Mesenchymal stem cell (in vitro differentiated cells and primary cell): ENCODE measurements at regions not wholly inside any gene's neighbourhood (a gene's known extent, or its start where the extent isn't known, plus 50 kb on each side); places are given as distances from the start of the nearest gene placed in this dataset.

ENCODE experiments used
- DNase-seq: peaks from one replicate; pipeline ENCODE4 v3.0.0-alpha.2; 2013
- H2AFZ ChIP-seq: one replicate; pipeline ENCODE4 v1.6.1; 2013; ENCODE audit warnings: low read depth, mild to moderate bottlenecking, control low read depth, inconsistent platforms, low read length, moderate library complexity
- H2AK5ac ChIP-seq: 2 replicates; pipeline ENCODE4 v1.6.1; 2013; ENCODE audit warnings: low read length, moderate library complexity, mild to moderate bottlenecking, inconsistent platforms; ENCODE audit not compliant: severe bottlenecking
- H2BK120ac ChIP-seq: one replicate; pipeline ENCODE4 v1.6.1; 2013; ENCODE audit warnings: low read depth, mild to moderate bottlenecking, inconsistent platforms, low read length, moderate library complexity
- H2BK12ac ChIP-seq, 2 experiments: one replicate each; pipeline ENCODE4 v1.6.1; 2013; ENCODE audit warnings: inconsistent platforms in 2 of 2, low read length in 2 of 2, mild to moderate bottlenecking in 2 of 2, moderate library complexity in 2 of 2, control low read depth in 1 of 2
- H2BK15ac ChIP-seq: one replicate; pipeline ENCODE4 v1.6.1; 2013; ENCODE audit warnings: mild to moderate bottlenecking, low read depth, inconsistent platforms; ENCODE audit not compliant: poor library complexity, severe bottlenecking
- H2BK5ac ChIP-seq: 2 replicates; pipeline ENCODE4 v1.6.1; 2013; ENCODE audit warnings: low read depth, mild to moderate bottlenecking, low read length, control low read depth, inconsistent platforms; ENCODE audit not compliant: poor library complexity, severe bottlenecking
- H3K14ac ChIP-seq, 2 experiments: one replicate each; pipeline ENCODE4 v1.6.1; 2013; ENCODE audit warnings: inconsistent platforms in 2 of 2, low read length in 2 of 2, control low read depth in 1 of 2, mild to moderate bottlenecking in 1 of 2, moderate library complexity in 1 of 2
- H3K18ac ChIP-seq, 2 experiments: one replicate each; pipeline ENCODE4 v1.6.1; 2013; ENCODE audit warnings: inconsistent platforms in 2 of 2, low read length in 2 of 2, control low read depth in 1 of 2, low read depth in 1 of 2, mild to moderate bottlenecking in 1 of 2
- H3K23ac ChIP-seq, 2 experiments: one replicate each; pipeline ENCODE4 v1.6.1; 2013; ENCODE audit warnings: inconsistent platforms in 2 of 2, low read length in 2 of 2, mild to moderate bottlenecking in 2 of 2, moderate library complexity in 2 of 2, control low read depth in 1 of 2
- H3K27ac ChIP-seq: 2 replicates; pipeline ENCODE4 v1.5.1; 2013; ENCODE audit warnings: mild to moderate bottlenecking, moderate library complexity, low read length, control low read depth, inconsistent platforms; ENCODE audit not compliant: poor library complexity, severe bottlenecking
- H3K27me3 ChIP-seq, 2 experiments: 2 replicates each; pipeline versions ENCODE4 v1.6.1 to v1.7.0; 2013; ENCODE audit warnings: low read length in 2 of 2, mild to moderate bottlenecking in 2 of 2, moderate library complexity in 2 of 2, control low read depth in 1 of 2, inconsistent platforms in 1 of 2; ENCODE audit not compliant: control insufficient read depth in 1 of 2, insufficient read depth in 1 of 2
- H3K36me3 ChIP-seq, 2 experiments: 2 replicates each; pipeline versions ENCODE4 v1.6.1 to v1.7.0; 2013; ENCODE audit warnings: low read length in 2 of 2, control low read depth in 1 of 2, inconsistent platforms in 1 of 2, low read depth in 1 of 2, mild to moderate bottlenecking in 1 of 2; ENCODE audit not compliant: insufficient read depth in 2 of 2, control insufficient read depth in 1 of 2
- H3K4ac ChIP-seq, 2 experiments: one replicate each; pipeline ENCODE4 v1.6.1; 2013; ENCODE audit warnings: inconsistent platforms in 2 of 2, low read length in 2 of 2, mild to moderate bottlenecking in 2 of 2, moderate library complexity in 2 of 2, control low read depth in 1 of 2, low read depth in 1 of 2
- H3K4me1 ChIP-seq: 2 replicates; pipeline ENCODE4 v1.6.1; 2013; ENCODE audit warnings: low read depth, low read length, control low read depth; ENCODE audit not compliant: control insufficient read depth, insufficient read depth
- H3K4me2 ChIP-seq: 2 replicates; pipeline ENCODE4 v1.6.1; 2013; ENCODE audit warnings: low read length, mild to moderate bottlenecking, inconsistent platforms; ENCODE audit not compliant: poor library complexity, severe bottlenecking
- H3K4me3 ChIP-seq, 2 experiments: 2 replicates each; pipeline versions ENCODE4 v1.5.1 to v1.7.0; 2013; ENCODE audit warnings: low read length in 2 of 2, mild to moderate bottlenecking in 2 of 2, control low read depth in 1 of 2, low read depth in 1 of 2; ENCODE audit not compliant: insufficient read depth in 1 of 2
- H3K79me1 ChIP-seq: replicated peaks from 2 replicates; pipeline ENCODE4 v1.6.1; 2013; ENCODE audit warnings: mild to moderate bottlenecking, control low read depth, low read length, inconsistent platforms; ENCODE audit not compliant: poor library complexity, severe bottlenecking
- H3K9ac ChIP-seq: 2 replicates; pipeline ENCODE4 v1.7.0; 2013; ENCODE audit warnings: mild to moderate bottlenecking, low read length, moderate library complexity
- H3K9me3 ChIP-seq: 2 replicates; pipeline ENCODE4 v1.7.0; 2013; ENCODE audit warnings: mild to moderate bottlenecking, low read length; ENCODE audit not compliant: control insufficient read depth
- H4K8ac ChIP-seq: one replicate; pipeline ENCODE4 v1.6.1; 2013; ENCODE audit warnings: inconsistent platforms, mild to moderate bottlenecking, low read length, moderate library complexity
- H4K91ac ChIP-seq: one replicate; pipeline ENCODE4 v1.6.1; 2013; ENCODE audit warnings: mild to moderate bottlenecking, low read length, inconsistent platforms
- WGBS: methylation state at CpG from one replicate; pipeline ENCODE4 v1.1.7; 2013; ENCODE audit warnings: mixed read lengths; 5-methylcytosine and 5-hydroxymethylcytosine counted together

DNA sequence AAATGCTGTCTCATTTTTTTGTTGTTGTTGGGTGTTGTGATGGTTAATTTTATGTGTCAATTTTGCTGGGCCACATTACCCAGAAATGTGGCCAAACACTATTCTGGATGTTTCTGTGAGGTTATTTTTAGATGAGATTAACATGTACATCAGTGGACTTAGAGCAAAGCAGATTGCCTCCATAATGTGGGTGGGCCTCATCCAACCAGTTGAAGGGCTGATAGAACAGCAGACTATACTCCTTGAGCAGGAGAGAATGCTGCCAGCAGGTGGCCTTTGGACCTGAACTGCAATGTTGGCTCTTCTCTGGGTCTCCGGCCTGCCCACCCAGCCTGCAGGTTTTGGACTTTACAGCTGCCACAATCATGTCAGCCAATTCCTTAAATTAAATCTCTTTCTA lies 169.0 kb downstream of the FTCDNL1 start:
- no peak overlapping the region for H2BK15ac ChIP-seq
- WGBS = 86% methylated on average over 1 of the region's 1 CpG

DNA sequence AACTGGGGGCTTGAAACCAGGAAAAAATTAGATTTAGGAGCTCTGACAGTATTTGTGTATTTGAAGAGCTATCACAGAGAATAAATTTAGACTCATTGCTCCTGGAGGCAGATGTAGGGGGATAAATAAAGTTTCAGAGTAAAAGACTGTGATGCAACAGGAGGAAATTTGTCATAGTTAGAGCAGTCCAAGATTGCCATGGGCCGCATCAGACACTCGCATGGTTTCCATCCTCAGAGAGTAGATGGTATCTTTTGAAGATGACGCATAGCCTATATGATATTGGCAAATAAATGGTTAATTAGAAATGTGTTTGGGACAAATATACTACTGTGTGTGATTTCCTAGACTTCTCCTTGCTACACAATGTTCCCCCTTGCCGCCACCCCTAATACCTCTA lies 170.5 kb downstream of the FTCDNL1 start:
- Histone ChIP-seq H2BK5ac (no peak overlapping the region), H3K14ac (no peak overlapping the region), H3K27ac (no peak overlapping the region), H3K4ac (no peak overlapping the region), H2BK12ac (no peak overlapping the region), H3K4me2 (no peak overlapping the region), H3K4me1 (no peaks in the 10 kb centered on the region), H2AK5ac (no peak overlapping the region), H2BK15ac (no peak overlapping the region), H3K9ac (no peak overlapping the region), H3K18ac (no peak overlapping the region), H3K4me3 (no peak overlapping the region), H3K36me3 (no peaks in the 10 kb centered on the region), H3K9me3 (no peaks in the 10 kb centered on the region), H2AFZ (no peak overlapping the region), H3K27me3 (no peaks in the 10 kb centered on the region), H3K23ac (no peak overlapping the region), H2BK120ac (no peak overlapping the region), H4K8ac (no peak overlapping the region), H3K79me1 (no peaks in the 10 kb centered on the region), H4K91ac (no peak overlapping the region)
- DNase-seq = no peak
- WGBS = 100% methylated on average over 3 of the region's 4 CpGs

More for the DNA sequence above, 169.0 kb downstream of the FTCDNL1 start:
- no peak for DNase-seq
- no peak overlapping the region for H3K9ac ChIP-seq
- H3K36me3 ChIP-seq = no peaks in the 10 kb centered on the region
- no peak overlapping the region for H2AFZ ChIP-seq
- no peak overlapping the region for H2BK120ac ChIP-seq
- H3K18ac ChIP-seq = no peak overlapping the region
- H3K4me3 ChIP-seq = no peak overlapping the region
- no peaks in the 10 kb centered on the region for H3K9me3 ChIP-seq
- H3K4me1 ChIP-seq = no peaks in the 10 kb centered on the region
- H3K4me2 ChIP-seq = no peak overlapping the region
- no peak overlapping the region for H2BK5ac ChIP-seq
- no peak overlapping the region for H2BK12ac ChIP-seq
- H3K4ac ChIP-seq = no peak overlapping the region
- no peak overlapping the region for H3K23ac ChIP-seq
- H3K27ac ChIP-seq = no peak overlapping the region
- no peak overlapping the region for H4K8ac ChIP-seq
- H4K91ac ChIP-seq = no peak overlapping the region
- H2AK5ac ChIP-seq = no peak overlapping the region
- no peaks in the 10 kb centered on the region for H3K27me3 ChIP-seq
- H3K14ac ChIP-seq = no peak overlapping the region
- H3K79me1 ChIP-seq = no peaks in the 10 kb centered on the region

DNA sequence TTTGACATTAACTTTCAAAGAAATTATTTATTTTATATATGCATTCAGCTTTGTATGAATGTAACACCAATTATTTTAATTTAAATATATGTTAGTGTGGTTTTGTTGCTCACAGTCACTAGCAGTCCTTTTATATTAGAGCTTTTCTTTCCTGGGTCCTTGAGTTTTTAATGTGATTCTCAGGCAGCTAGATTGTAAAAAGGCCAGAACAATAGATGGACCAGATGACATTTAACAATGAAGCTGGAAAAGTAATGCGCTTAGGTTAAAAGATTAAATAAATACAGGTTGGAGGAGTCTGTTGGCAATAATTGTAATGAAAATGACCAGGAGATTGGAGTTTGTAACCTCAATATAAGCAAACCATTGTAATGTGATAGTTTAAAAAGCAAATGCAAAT lies 171.1 kb downstream of the FTCDNL1 start:
- Histone ChIP-seq H3K27ac (no peak overlapping the region), H3K27me3 (no peaks in the 10 kb centered on the region)
- WGBS = 97% methylated on average over 1 of the region's 1 CpG

DNA sequence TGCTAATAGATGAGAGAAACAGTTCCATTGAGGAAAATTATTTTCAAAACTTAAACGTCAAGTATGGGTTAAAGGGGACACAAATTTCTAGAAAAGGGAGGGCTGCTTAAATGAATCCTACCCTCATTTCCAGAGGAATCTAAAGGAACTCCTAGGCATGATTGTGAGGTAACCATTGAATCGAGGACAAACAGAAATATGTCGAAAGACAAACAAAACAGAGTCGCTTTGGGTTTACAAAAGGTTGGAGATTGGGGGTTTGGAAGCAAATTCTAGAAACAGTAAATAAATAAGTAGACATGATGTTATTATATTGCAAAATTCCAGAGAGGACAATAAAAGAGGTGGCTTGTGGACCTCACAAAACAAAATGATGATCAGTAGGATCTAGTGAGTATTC lies 173.1 kb downstream of the FTCDNL1 start:
- H4K8ac ChIP-seq = no peak overlapping the region
- H3K4me1 ChIP-seq = no peaks in the 10 kb centered on the region
- no peak overlapping the region for H3K14ac ChIP-seq
- H3K18ac ChIP-seq = no peak overlapping the region
- no peak overlapping the region for H3K4me3 ChIP-seq
- H2BK5ac ChIP-seq = no peak overlapping the region
- H3K23ac ChIP-seq = no peak overlapping the region
- H2BK15ac ChIP-seq = no peak overlapping the region
- no peak overlapping the region for H3K27ac ChIP-seq
- H4K91ac ChIP-seq = no peak overlapping the region
- no peak overlapping the region for H3K4ac ChIP-seq
- H3K4me2 ChIP-seq = no peak overlapping the region
- H3K27me3 ChIP-seq = no peaks in the 10 kb centered on the region
- DNase-seq = no peak
- H2BK12ac ChIP-seq = no peak overlapping the region
- H2AK5ac ChIP-seq = no peak overlapping the region
- 91% methylated on average over 4 of the region's 4 CpGs for WGBS
- H3K9ac ChIP-seq = no peak overlapping the region
- H2AFZ ChIP-seq = no peak overlapping the region
- no peaks in the 10 kb centered on the region for H3K9me3 ChIP-seq
- H3K79me1 ChIP-seq = no peaks in the 10 kb centered on the region
- H2BK120ac ChIP-seq = no peak overlapping the region
- no peaks in the 10 kb centered on the region for H3K36me3 ChIP-seq

More for the DNA sequence above, 171.1 kb downstream of the FTCDNL1 start:
- H3K18ac ChIP-seq = no peak overlapping the region
- no peak overlapping the region for H3K14ac ChIP-seq
- H3K36me3 ChIP-seq = no peaks in the 10 kb centered on the region
- H3K9me3 ChIP-seq = no peaks in the 10 kb centered on the region
- H2BK12ac ChIP-seq = no peak overlapping the region
- H2BK5ac ChIP-seq = no peak overlapping the region
- H2AFZ ChIP-seq = no peak overlapping the region
- no peak overlapping the region for H2BK15ac ChIP-seq
- DNase-seq = no peak
- no peak overlapping the region for H3K4me3 ChIP-seq
- no peak overlapping the region for H4K91ac ChIP-seq
- H4K8ac ChIP-seq = no peak overlapping the region
- H3K4me2 ChIP-seq = no peak overlapping the region
- H3K4me1 ChIP-seq = no peaks in the 10 kb centered on the region
- H3K9ac ChIP-seq = no peak overlapping the region
- no peak overlapping the region for H2AK5ac ChIP-seq
- no peak overlapping the region for H3K23ac ChIP-seq
- no peak overlapping the region for H3K4ac ChIP-seq
- H2BK120ac ChIP-seq = no peak overlapping the region
- no peaks in the 10 kb centered on the region for H3K79me1 ChIP-seq
